GM18519 (cell line): ENCODE measurements at regions not wholly inside any gene's neighbourhood (a gene's known extent, or its start where the extent isn't known, plus 50 kb on each side); places are given as distances from the start of the nearest gene placed in this dataset.
"Not testable (repeated sequence)": the region's sequence is repeated elsewhere in the genome, so short reads cannot be mapped to it uniquely, and the experiment has no call there.

Experiments
- ATAC-seq: cut with Tn5 transposase; IDR thresholded peaks from one replicate; pipeline ENCODE4 v1.9.1; 2021; ENCODE audit warnings: mild to moderate bottlenecking, moderate library complexity; ENCODE audit not compliant: unreplicated experiment, low FRiP score

DNA sequence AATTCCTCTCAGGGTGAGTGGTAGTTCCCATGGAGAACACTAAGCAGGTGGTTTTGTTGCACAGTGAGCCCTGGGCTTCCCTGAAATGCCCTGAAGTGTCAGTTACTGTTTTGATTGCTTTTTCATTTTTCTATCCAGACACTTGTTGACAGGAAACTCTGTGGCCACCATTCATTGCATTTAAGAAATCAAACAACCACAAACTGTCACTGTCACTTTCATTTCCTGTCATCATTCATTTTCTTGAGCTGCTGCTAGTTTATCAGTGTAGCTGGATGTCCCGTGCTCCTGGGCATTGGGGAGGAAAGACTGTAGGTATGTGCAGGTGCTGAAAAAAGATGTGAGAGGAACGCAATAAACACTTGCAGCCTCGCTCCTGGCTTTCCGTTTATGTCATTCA lies 891.6 kb upstream of the ZEB2 start:
- peak; percentile 97 for ATAC-seq

DNA sequence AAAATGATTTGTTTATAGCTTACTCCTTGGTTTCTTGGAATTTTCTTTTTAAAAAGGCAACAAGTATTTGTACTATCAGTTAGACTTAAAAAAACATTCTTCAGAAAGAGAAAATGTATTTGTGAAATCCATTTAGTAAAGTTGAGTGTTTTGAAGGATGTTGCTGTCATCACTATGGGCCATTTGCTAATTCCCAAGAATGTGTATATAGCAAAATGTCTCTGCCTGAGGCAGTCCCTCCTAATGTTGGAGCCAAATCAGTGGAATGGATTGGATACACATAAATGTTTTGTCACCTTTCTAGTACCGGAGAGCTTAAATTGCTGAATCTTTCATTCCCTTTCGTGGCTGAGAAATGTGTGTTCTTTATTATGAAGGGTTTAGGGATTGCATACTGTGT lies 890.2 kb upstream of the ZEB2 start:
- no peak for ATAC-seq

DNA sequence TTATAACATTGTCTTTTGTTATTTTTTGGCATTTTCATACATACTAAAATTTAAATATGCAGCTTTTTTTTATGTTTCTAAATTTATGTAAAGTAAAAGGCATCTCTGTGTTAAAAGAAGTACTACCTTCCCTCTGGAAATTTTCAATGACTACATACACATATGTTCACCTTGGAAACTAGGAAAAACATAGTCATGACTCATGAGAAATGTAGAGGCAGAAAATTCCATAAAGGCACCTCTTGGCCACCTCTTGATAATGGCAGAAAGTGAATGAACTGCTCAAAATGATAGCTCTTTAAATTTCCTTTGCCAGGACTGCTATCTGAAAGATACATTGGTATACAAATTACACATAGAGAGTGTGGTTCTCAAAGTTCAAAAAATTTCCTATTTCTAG lies 889.1 kb upstream of the ZEB2 start:
- no peak for ATAC-seq

DNA sequence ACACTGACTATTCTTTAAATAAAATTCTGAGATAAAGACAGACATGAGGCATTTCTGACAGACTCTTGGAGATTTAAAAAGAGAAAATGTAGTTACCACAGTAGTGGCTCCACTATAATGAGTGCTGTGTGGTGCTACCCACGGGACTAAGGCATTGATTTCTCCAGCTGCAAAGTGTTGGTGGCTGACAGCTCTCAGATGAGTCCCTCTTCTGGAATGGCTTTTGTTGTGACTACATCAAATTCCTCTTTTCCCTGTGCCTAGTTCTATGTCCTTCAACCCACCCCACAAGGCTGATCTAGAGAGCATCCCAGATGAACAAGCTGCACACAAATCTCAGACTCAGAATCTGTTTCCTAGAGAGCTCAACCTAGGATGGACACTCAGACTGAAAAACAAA lies 884.8 kb upstream of the ZEB2 start:
- no peak for ATAC-seq

DNA sequence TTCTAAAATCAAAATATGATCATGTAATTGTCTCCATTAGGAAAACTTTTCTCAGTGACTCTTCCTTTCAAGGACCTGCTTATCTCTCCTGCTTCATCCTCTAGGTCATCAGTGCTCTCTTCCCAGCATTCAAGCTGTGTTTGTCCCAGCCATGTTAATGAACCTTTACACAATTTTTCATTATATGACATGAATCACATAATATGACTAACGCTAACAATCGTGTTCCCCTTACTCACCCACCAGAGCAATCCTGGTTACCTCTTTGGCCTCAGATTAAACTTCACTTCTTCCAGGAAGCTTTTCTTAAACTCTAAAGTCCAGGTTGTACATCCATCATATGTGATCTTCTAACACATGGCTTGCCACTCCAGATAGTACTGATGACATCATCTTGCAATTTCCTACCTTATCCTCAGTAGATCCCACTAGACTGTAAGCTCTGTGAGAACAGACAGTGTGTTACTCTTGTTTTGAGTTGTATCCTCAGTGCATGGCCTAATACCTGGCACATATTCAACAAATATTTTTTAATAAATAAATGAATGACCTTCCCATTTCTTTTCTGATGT lies 882.9 kb upstream of the ZEB2 start:
- ATAC-seq: no peak

DNA sequence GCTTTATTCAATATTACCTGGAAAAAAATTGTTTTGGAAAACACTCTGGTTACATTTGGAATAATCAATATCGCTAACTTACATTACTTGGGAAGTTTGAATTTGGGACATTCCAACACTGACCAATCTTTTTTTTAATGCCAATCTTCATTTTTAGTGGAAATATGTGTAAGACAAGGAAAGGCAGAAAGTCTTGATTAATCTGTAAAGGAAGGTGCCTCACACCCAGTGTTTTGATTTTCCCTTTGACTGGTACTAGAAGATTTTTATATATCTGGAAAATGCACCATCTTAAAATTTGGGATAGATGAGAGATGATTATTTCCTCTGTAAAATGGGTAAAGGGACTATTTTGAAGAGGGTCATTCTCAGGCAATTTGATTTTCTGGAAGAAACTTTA lies 879.2 kb upstream of the ZEB2 start:
- ATAC-seq: no peak

DNA sequence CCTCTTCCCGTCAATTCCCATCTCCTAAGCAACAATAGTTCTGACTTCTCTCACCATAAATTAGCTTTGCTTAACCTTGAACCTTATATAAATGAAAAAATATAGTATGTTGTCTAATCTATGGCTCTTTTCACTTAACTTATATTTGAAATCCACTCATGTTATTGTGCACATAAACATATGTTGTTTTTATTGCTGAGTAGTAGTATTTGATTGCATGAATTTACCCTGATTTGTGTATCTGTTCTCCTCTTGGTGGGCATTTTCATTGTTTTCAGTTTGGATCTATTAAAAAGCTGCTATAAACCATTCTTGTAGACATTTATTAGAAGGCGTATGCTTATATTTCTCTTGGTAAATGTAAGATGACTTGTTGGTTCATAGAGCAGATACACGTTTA lies 874.3 kb upstream of the ZEB2 start:
- no peak for ATAC-seq

DNA sequence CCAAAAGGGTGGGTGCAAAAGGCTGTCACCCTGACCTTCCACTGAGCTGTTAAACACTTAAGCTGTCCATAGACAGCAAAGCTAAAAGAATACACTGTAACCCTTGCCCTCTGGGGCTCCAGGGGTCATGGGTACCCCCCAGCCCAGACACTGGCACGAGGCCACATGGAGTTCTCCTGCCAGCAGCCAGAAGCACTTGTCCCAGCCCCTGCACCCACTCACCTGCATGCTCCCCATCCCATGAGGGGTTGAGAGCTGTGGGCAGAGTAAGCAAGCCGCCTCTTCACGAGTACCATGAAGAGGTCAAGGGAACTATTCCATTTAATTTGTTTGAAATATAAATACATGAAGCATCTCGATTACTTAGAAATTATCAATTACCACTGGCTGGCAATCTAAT lies 867.1 kb upstream of the ZEB2 start:
- ATAC-seq: no peak

DNA sequence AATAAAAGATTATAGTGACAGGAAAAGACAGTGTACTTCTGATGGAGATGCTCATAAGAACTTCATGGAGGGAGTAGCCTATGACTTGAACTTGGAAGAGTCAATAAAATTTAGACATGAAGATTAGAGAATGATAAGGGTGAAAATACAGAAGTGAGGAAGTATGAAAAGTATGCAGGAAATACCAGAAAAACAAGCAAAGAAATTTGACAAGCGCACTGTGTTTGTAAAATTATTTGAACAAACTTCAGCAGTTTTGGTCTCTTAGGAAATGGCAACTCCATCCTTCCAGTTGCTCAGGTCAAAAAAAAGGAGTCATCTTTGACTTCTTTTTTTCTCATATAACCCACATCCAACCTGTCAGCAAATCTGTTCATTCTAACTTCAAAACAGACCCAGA lies 864.0 kb upstream of the ZEB2 start:
- ATAC-seq: no peak

DNA sequence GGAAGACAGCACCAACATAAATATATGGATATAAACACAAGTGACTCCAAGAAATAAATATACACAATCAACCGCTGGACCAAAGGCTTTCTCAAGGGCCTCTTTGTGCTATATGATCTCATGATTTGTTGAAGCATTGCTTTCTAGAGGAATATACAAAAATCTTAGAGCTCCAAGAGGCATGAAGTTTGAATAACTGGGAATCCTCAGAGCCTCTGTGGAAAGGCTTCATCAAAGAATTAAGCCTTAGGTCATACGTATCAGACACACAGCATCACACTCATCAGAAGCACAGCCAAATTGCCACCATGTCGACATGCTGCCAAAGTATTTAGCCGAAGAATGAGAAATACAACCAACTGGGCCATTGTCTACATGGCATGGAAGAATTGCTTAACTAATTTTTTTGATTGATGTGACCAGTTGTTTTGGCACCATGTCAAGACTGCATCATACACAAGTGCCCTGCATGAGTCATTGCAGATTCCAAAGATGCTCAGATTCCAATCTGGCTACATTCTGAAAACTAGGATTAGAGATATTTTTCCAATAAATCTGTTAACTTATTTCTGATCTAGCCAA lies 860.6 kb upstream of the ZEB2 start:
- no peak for ATAC-seq

DNA sequence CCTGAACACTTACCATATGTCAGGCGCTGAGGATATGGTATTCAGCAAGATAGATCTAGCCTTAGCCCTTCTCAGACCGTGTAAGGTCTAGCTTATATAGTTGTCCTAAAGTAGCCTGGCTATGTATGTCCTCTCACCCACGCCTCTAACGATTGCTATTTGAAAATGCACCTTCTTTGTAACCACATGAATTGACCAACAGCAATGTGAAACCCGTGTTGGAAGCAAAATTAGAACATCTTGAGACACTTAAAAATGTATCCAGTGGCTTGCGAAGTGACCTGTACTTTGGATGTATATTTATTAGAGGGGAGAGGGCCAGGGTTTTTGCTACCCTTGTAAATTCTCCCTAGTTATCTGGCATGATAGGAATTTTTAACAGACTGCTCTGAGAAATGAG lies 860.0 kb upstream of the ZEB2 start:
- ATAC-seq: no peak

DNA sequence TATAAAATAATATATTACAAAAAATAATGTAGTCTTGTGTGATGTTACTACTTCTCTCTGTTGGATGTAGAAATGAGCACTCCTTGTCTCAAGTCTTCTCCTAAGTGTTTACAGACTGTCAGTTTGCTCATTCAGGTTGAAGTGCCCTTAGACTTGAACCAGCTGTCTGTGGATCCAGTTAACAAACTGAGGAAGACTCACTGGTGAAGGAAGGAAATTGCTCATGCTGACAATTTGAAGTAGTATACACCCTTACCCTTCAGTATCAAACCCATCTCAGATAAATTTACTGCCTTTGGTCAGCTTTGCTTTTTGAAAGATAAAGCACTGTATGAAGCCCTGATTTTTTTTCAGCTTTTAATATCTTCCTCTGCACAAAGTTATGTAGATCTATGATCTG lies 854.2 kb upstream of the ZEB2 start:
- no peak for ATAC-seq

DNA sequence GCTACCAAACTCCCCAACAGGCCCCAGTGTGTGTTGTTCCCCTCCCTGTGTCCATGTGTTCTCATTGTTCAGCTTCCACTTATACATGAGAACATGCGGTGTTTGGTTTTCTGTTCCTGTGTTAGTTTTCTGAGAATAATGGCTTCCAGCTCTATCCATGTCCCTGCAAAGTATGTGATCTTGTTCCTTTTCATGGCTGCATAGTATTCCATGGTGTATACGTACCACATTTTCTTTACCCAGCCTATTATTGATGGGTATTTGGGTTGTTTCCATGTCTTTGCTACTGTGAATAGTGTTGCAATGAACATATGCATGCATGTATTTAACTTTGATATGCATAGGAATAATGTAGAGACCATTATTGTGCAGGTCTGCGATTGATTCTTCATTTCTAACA lies 847.4 kb upstream of the ZEB2 start:
- not testable (repeated sequence) for ATAC-seq

DNA sequence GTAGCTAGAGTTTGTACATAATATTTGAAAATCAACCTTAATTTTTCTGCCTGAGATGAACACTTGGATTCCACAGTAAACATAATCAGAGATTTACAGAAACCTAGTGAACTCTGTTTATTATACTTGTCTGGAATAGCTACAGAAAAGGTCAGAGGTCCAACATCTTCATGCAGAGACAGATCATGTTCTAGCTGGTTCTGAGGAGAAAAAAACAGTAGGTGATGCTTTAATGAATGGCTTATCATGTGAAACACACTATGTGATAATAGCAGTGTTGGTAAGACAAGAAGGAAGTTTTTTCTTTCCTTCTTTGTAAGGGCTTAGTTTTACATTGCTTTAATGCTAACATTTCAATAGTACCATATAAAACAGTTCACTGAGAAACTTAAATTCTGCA lies 846.4 kb upstream of the ZEB2 start:
- no peak for ATAC-seq

DNA sequence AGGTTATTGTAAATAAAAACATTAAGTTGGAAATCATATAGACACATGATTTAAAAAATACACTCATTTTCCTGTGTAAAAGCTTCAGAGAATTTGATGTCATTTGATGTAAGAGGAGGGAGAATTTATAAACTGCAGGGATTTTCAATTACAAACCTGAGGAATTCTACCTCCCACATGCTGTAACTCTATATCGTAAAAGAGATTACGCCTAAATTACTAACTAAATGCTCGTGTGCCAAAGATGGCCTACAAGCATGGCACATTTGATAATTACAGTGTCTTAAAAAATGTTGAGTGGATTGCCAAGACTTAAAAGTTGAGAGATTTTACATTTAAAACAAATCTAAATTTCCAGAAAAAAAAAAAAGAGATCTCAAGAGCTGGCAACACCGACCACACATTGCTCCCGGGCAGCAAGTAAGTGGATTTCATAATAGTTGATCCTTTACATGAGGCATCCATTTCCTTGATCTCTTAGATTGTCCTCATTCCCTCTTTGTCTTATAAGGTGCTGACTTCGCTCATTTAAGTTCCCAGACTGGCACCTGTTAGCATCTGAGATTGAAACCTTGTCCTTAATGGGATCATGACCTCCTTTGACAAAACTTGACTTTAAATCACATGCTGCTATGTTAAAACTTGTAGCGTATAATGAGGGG lies 840.3 kb upstream of the ZEB2 start:
- no peak for ATAC-seq

DNA sequence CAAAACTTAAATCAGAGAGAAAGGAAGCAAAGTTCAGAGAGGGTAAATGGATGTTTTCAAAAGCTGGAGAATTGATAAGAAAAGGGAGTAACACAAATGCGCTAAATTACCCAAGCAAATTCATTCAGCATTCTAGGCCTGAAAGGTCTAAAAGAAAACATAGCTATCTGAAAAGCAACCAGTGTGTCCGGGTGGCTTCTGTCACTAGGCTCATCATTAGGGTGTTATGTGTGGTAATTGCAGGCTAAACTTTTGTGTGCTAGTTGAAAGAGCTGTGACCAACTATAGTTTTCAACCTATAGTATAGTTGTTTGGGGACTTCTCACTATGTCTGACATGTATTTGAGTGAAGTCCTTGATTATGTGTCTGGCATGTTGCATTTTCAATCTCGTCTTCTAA lies 839.6 kb upstream of the ZEB2 start:
- no peak for ATAC-seq

DNA sequence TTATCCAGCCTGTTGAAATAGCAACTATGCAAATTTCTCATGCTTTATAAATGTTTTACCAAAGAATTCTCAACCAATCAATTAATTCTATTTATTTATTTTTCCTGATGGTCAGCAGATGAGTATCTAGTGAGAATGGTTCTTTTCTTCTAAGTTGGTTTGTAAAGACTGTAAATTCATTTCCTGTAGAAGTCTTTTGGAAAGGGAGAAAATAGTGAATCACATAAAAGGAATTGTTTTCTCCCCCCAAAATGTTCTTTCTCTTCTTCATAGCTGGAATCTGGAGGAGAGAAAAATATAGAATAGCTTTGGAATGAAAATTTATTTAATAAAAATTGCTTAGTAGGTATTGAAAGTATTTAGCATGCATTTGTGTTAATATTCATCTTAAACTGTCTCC lies 836.1 kb upstream of the ZEB2 start:
- ATAC-seq: no peak

DNA sequence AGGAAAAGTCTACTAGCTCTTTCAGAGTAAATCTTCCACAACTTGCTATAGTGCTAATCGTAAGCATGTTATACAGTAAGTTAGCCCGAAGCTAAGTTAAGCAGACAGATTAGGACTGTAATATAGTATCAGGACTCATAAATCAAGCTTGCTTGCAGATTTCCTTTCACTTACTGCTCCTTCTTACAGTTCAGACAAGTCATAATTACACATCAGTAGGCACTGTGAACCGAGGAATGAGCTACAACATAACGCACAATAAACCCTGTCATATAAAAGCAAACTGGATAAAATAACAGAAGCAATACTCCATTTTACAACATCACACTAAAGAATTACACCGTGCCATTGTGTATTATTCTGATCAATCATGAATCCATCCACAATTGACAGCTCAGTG lies 832.6 kb upstream of the ZEB2 start:
- no peak for ATAC-seq

DNA sequence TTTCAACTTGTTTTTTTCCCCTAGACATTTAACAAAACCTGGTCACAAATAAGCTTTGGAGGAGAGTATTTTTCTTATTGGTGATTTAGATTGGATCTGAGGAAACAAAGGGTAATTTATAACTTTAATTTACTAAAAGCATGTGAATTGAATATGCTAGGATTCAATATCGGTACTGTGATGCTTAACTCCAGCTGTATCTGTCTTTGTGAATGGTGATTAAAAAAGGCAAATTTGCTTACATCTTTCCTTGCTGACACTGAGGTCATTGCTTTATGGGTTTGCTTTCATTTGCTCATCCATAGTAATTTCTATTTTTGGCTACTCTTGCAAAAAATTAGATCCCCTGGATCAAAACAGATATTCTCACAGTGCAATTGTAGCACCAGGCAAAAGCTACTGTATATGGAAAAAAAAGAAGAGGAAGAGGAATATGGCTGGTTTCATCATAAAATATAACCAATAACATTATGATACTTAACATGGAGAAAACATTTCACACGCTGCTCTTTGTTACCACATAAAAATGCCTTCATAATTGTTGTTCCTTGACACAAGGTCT lies 832.0 kb upstream of the ZEB2 start:
- ATAC-seq: no peak

DNA sequence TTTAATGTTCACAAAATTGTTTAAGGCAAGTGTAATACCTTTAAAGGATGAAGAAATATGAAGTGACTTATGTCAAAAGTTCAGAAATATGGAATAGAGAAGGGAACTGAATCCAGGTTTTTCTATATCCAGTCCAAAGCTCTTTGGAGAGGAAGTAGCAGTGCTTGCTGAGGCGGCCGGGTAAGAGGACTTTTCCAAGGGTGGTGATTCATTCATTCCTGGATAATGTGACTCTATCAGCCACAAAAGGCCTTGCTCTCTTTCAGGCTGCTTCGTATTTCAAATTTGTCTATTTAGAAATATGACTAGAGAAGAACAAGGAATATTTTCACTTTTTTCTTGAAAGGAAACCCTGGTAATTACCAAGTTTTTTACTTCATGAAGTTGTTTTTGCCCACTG lies 830.1 kb upstream of the ZEB2 start:
- no peak for ATAC-seq

DNA sequence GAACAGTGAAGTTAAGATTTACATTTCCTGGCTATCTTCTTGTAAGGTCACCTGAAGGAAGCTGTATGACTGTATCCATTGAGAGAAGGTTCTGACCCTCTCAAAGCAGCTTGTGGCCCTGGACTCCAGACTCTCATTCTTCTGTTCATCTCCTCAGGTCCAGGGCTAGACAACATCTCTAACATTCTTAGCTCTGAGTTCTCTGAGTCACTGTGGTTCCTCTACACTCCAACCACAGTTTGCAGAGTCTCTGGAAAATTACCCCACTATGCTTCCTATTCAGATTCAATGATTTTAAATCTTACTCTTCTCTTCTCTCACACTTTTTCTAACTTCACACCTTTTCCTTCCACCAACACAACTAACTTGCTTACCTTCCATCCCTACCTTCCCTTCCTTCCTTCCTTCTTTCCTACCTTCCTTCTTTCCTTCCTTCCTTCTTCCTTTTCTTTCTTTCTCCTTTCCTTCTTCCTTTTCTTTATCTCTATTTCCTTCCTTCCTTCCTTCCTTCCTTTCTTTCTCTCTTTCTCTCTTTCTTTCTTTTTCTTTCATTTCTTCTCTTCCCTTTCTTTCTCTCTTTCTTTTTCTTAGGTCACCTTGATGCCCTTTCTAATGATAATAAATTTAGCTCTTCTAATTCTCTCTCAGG lies 824.3 kb upstream of the ZEB2 start:
- no peak for ATAC-seq

DNA sequence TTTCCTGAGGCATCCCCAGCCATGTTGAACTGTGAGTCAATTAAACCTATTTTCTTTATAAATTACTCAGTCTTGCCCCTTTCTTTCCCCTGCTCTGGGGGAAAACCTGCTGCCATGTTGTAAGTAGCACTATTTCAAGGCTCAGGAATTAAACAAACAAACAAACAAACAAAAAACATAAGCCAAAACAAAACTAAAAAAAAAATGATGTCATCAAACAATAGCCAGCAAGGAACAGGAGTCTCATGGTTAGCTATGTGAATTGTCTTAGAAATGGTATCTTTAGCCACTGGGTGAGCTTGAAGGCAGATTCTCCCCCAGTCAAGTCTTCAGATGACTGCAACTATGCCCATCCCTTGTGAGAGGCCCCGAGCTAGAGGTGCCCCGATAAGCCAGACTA lies 823.4 kb upstream of the ZEB2 start:
- no peak for ATAC-seq
